COLO829 (cell line): ENCODE measurements at regions not wholly inside any gene's neighbourhood (a gene's known extent, or its start where the extent isn't known, plus 50 kb on each side); places are given as distances from the start of the nearest gene placed in this dataset.
A peak's percentile ranks its signal among the peaks of the same experiment; 100 is the strongest.
"Not testable (repeated sequence)": the region's sequence is repeated elsewhere in the genome, so short reads cannot be mapped to it uniquely, and the experiment has no call there.

Source experiments
- DNase-seq: peaks from one replicate; pipeline ENCODE4 v3.0.0; 2012; ENCODE audit warnings: low spot score

DNA sequence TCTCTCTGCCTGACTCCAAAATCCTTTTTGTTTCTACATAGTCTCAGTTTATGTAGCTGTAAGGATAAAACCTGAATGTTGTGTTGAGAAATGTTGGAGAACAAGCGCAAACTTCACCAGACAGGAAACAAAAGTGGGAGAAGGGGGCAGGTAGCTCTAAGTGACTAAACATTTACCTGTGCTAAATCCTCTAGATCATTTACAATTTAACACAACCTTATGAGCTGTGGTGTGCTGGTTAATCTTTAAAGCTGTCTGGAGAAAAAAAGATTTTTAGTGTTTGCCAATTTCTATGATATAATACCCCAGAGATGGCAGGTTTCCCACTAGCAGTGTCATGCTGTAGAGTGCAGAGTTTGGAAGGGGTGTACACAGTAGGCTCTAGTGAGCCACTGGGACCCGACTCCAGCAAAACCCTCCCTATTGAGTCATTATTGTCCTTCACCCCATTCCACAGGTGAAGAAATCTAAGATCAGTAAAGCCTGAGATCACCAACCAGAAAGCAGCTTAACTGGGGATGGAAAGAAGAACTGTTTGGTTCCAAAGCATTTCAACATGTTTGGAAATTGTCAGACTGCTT is 992.0 kb downstream of the DCDC2C start:
- no peak for DNase-seq

- DNase-seq = no peak
These were observed 977.1 kb upstream of the SOX11 start for GRCh38 chr2:4715065-4715464.

GRCh38 chr2:4718777-4719176 is 973.4 kb upstream of the SOX11 start:
- DNase-seq = no peak

- DNase-seq = no peak
These were observed 966.6 kb upstream of the SOX11 start for GRCh38 chr2:4725618-4726017.

DNA sequence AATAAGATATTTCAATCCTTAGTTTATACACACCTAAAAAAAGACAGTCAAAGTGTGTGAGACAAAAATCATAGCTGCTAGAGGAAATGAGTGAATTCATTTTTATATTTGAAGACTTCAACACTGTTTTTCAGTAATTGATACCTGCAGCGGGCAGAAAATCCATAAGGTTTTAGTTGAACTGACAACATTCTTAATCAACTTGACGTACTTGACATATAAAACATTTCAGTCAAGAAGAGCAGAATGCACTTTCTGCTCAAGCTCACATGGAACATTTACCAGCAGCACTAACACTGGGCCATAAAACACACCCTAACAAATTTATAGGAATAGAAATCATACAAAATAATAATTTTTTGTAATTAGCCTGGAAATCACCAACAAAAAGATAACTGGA is 959.6 kb upstream of the SOX11 start:
- DNase-seq = no peak

GRCh38 chr2:4745056-4745991 is 946.9 kb upstream of the SOX11 start:
- no peak for DNase-seq

DNA sequence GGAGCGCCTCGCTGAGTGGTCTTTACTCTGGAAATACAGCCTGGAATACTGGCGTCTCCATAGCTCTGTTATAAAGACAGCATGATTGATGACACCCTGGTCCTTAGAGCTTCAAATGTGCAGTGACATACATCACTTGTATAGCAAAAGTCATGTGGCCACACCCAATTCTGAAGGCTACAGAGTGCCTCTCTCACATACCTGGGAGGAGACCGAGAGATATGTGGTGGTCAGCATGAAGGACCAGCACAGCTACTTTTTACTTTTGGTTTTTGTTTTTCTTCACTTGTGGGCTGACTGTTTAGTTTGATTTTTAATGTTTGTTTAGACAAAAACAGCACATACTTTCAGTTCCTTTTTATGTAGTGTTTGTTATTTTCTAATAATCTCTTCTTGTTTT is 938.5 kb upstream of the SOX11 start:
- DNase-seq = no peak

GRCh38 chr2:4762951-4763376 is 929.2 kb upstream of the SOX11 start:
- DNase-seq = peak; percentile 16

DNA sequence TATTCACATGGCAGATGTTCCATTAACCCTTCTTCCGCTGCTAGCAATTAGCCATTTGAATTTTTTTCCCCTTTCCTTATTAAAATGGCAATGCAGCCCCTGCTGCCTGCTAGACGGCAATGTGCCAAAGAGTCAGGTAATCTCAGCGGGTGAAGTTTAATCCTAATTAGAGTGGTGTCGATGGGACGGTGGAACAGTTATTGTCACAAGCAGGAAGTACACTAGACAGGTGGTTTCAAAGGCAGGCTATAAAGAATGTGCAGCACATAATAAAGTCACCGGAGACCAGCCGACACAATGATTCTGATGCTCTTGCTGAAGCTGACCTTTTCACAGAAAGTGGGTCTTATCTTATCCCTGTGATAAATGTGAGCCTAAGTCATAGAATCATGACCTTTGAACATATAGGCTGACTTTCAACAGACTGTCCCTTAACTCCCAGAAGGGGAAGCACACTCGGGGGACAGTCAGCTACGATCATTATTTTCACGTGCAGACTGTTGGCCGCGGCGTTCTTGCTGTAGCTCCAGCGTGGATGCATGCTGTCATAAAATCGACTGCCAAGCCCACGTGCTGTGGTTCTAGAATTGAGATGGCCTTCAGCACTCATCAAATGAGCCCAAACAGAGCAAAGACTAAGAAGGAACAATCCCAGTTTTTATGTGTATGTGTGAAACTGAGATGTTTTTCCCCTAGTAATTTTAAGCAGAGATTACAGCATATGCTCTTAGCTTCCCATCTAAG is 926.2 kb upstream of the SOX11 start:
- no peak for DNase-seq

DNA sequence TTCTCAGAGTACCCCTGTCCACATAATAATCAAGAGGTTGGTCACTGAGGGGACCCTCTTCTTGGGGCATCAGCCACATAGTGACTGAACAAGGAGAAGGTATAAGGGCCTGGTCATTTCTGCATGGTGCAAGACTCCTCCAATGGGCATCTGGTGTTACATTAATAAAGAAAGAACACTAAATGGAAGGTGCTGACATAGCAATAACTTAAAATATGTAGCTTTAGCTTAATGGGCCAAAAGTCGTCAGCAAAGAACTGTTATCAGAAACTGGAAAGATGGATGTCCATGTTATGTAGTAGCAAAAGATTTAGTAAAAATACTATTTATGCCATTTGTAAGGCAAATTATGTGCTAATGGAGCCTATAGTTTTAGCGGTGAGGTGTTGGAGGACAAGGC is 916.5 kb upstream of the SOX11 start:
- no peak for DNase-seq

GRCh38 chr2:4780679-4781078 is 911.5 kb upstream of the SOX11 start:
- no peak for DNase-seq

- DNase-seq = no peak
These were observed 909.5 kb upstream of the SOX11 start for GRCh38 chr2:4782647-4783046.

DNA sequence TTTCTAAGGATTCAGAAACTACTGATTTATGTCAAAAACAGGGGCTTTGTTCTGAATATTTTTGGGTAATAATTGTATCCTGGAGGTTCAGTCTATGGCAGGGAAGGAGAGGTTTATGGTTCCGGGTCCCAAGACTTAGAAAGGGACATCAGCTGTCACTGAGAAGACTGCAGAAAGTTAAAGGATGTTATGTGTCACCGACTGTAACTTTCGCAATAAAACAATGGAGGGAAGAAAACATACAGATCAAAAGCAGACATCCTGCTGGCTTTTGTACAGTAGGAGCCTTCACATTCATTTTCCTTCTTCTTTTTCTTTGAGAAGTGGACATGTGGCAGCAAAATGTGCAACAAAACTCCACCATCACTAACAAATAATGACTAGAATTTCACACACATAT is 900.7 kb upstream of the SOX11 start:
- DNase-seq = no peak

GRCh38 chr2:4792126-4792525 is 900.1 kb upstream of the SOX11 start:
- DNase-seq = peak; percentile 60

- no peak for DNase-seq
These were observed 888.8 kb upstream of the SOX11 start for GRCh38 chr2:4803396-4803795.

DNA sequence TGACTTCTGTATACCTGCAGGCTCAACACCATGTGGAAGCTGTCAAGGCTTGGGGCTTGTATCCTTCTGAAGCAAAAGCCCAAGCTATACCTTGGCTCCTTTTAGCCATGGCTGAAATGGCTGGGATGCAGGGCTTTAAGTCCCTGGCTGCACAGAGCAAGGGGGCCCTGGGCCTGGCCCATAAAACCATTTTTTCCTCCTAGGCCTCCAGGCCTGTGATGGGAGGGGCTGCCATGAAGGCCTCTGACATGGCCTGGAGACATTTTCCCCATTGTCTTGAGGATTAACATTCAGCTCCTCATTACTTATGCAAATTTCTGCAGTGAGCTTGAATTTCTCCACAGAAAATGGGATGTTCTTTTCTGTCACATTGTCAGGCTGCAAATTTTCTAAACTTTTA is 878.0 kb upstream of the SOX11 start:
- DNase-seq = not testable (repeated sequence)

- DNase-seq = no peak
These were observed 864.3 kb upstream of the SOX11 start for GRCh38 chr2:4827836-4828235.

DNA sequence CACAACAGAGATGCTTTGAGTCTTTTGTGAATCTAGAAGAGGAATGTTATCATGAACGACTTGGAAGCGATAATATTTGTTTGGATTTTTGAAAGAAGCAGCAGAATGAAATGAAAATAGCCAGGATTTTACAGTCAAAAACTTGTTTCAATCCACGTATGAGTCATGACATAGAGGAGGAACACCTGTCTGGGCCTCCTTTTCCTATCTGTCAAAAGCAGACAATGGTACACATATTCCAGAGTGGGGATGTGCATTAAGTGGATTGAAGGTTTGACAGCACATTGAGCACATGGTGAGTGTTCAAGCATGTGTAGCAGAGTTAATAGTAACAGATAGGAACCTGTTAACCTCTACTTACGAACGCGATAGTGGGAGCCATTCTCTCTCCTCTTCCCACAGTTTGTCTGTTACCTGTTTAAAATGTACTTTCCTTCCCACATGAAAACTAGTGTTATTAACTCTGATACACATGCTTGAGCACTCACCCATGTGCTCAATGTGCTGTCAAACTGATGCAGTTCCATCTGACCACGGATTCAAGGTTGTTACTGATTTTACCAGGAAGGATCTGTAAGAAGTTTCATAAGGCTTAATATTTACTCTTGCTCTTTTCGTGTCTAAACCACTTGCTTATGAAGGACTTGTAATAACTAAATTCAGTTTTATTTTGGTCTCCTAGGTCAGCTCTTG is 863.4 kb upstream of the SOX11 start:
- no peak for DNase-seq

GRCh38 chr2:4831751-4832150 is 860.4 kb upstream of the SOX11 start:
- DNase-seq = no peak

GRCh38 chr2:4832642-4833041 is 859.5 kb upstream of the SOX11 start:
- DNase-seq = no peak

GRCh38 chr2:4838626-4839025 is 853.6 kb upstream of the SOX11 start:
- DNase-seq = no peak

GRCh38 chr2:4840791-4841190 is 851.4 kb upstream of the SOX11 start:
- DNase-seq = no peak
